Esophagus muscularis mucosa (tissue), 3 donors: ENCODE measurements at regions not wholly inside any gene's neighbourhood (a gene's known extent, or its start where the extent isn't known, plus 50 kb on each side); places are given as distances from the start of the nearest gene placed in this dataset.

ENCODE experiments used
- CTCF ChIP-seq, 3 experiments: fragments of 200-600 bp in 2 of 3; fragments of 450-650 bp in 1 of 3; sonication (generic) in 2 of 3; IDR thresholded peaks; one replicate each; pipeline ENCODE4 v1.5.1; 2017 to 2019; ENCODE audit warnings: antibody characterized with exemption in 3 of 3, mild to moderate bottlenecking in 2 of 3, moderate library complexity in 1 of 3
- POLR2A ChIP-seq: fragments of 450-650 bp; IDR thresholded peaks from one replicate; pipeline ENCODE4 v1.6.1; 2017; ENCODE audit warnings: antibody characterized with exemption, moderate library complexity, mild to moderate bottlenecking, low read depth
- POLR2AphosphoS5 ChIP-seq, 2 donors: sonication (generic); formaldehyde crosslinking; IDR thresholded peaks; one replicate each; pipeline ENCODE4 v1.6.1; 2017; ENCODE audit warnings: antibody characterized with exemption in 2 of 2

GRCh38 chr18:39460136-39460535 lies 1894.5 kb upstream of the CELF4 start:
- TF ChIP-seq POLR2AphosphoS5 (IDR thresholded peaks at IDR 0.05) (no peak), POLR2A (no peak), CTCF (IDR thresholded peaks at IDR 0.05) (no peak)
